Smooth muscle cell (in vitro differentiated cells): ENCODE measurements at regions not wholly inside any gene's neighbourhood (a gene's known extent, or its start where the extent isn't known, plus 50 kb on each side); places are given as distances from the start of the nearest gene placed in this dataset.
"Not testable (repeated sequence)": the region's sequence is repeated elsewhere in the genome, so short reads cannot be mapped to it uniquely, and the experiment has no call there.

Experiments used
- DNase-seq: peaks from one replicate; lab custom pipeline; 2025; ENCODE audit not compliant: unreplicated experiment; lab: John Stamatoyannopoulos, UW
- H2AFZ ChIP-seq: fragments of 200-600 bp; sonication (generic); 2 replicates; pipeline ENCODE4 v1.6.0; 2016; ENCODE audit warnings: antibody characterized with exemption, low read depth, mild to moderate bottlenecking
- H3F3A ChIP-seq: fragments of 200-600 bp; sonication (generic); 2 replicates; pipeline ENCODE4 v1.6.0; 2017; ENCODE audit warnings: antibody characterized with exemption, low read depth
- H3K27ac ChIP-seq: fragments of 200-600 bp; sonication (generic); 2 replicates; pipeline ENCODE4 v1.5.1; 2016; ENCODE audit warnings: low read depth, mild to moderate bottlenecking
- H3K27me3 ChIP-seq: fragments of 200-600 bp; sonication (generic); 2 replicates; pipeline ENCODE4 v1.6.1; 2016; ENCODE audit warnings: low read depth, mild to moderate bottlenecking
- H3K36me3 ChIP-seq: fragments of 200-600 bp; sonication (generic); 2 replicates; pipeline ENCODE4 v1.5.1; 2016; ENCODE audit warnings: low read depth
- H3K4me1 ChIP-seq: fragments of 200-600 bp; sonication (generic); 2 replicates; pipeline ENCODE4 v1.5.1; 2016; ENCODE audit warnings: low read depth
- H3K4me2 ChIP-seq: fragments of 200-600 bp; sonication (generic); 2 replicates; pipeline ENCODE4 v1.6.0; 2016; ENCODE audit warnings: mild to moderate bottlenecking
- H3K4me3 ChIP-seq: fragments of 200-600 bp; sonication (generic); 2 replicates; pipeline ENCODE4 v1.5.1; 2016; ENCODE audit warnings: mild to moderate bottlenecking
- H3K79me2 ChIP-seq: fragments of 200-600 bp; sonication (generic); 2 replicates; pipeline ENCODE4 v1.6.0; 2016; ENCODE audit warnings: low read depth, mild to moderate bottlenecking
- H3K9ac ChIP-seq: fragments of 200-600 bp; sonication (generic); 2 replicates; pipeline ENCODE4 v1.6.0; 2016; ENCODE audit warnings: low read depth
- H3K9me3 ChIP-seq: fragments of 200-600 bp; sonication (generic); replicated peaks from 2 replicates; pipeline ENCODE4 v1.5.1; 2016; ENCODE audit warnings: low read depth
- H4K20me1 ChIP-seq: fragments of 200-600 bp; sonication (generic); 2 replicates; pipeline ENCODE4 v1.6.0; 2016; ENCODE audit warnings: low read depth
- WGBS: methylation state at CpG from one replicate; pipeline ENCODE4 v1.1.7; 2016; ENCODE audit warnings: low lambda C conversion rate; 5-methylcytosine and 5-hydroxymethylcytosine counted together
- TF ChIP-seq, protein P1 (sequence below): fragments of 200-600 bp; sonication (generic); IDR thresholded peaks from 2 replicates; pipeline ENCODE4 v1.5.1; 2017; ENCODE audit warnings: borderline replicate concordance, mild to moderate bottlenecking, antibody characterized with exemption; ENCODE audit not compliant: insufficient read depth, poor library complexity, severe bottlenecking

DNA sequence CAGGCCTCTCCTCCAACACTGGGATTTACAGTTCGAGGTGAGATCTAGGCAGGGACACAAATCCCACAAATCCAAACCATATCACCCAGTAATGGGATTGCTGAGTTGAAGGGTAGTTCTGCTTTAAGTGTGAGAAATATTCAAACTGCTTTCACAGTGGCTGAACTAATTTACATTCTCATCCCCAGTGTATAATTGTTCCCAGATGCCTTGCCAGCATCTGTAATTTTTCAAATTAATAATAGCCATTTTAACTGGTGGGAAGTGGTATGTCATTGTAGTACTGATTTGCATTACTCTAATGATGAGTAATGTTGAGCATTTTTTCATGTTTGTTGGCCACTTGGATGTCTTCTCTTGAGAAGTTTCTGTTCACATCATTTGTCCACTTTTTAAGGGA, 592.8 kb upstream of the GRM3 start:
- no peak overlapping the region for H3K4me3 ChIP-seq
- TF ChIP-seq, protein P1, sequence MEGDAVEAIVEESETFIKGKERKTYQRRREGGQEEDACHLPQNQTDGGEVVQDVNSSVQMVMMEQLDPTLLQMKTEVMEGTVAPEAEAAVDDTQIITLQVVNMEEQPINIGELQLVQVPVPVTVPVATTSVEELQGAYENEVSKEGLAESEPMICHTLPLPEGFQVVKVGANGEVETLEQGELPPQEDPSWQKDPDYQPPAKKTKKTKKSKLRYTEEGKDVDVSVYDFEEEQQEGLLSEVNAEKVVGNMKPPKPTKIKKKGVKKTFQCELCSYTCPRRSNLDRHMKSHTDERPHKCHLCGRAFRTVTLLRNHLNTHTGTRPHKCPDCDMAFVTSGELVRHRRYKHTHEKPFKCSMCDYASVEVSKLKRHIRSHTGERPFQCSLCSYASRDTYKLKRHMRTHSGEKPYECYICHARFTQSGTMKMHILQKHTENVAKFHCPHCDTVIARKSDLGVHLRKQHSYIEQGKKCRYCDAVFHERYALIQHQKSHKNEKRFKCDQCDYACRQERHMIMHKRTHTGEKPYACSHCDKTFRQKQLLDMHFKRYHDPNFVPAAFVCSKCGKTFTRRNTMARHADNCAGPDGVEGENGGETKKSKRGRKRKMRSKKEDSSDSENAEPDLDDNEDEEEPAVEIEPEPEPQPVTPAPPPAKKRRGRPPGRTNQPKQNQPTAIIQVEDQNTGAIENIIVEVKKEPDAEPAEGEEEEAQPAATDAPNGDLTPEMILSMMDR, result no peak
- H2AFZ ChIP-seq, result no peak overlapping the region
- H3K27me3 ChIP-seq, result no peaks in the 10 kb centered on the region
- no peaks in the 10 kb centered on the region for H3F3A ChIP-seq
- H3K9ac ChIP-seq, result no peak overlapping the region
- H3K4me1 ChIP-seq, result no peaks in the 10 kb centered on the region
- no peak for DNase-seq
- no peaks in the 10 kb centered on the region for H4K20me1 ChIP-seq
- no peak overlapping the region for H3K4me2 ChIP-seq
- H3K79me2 ChIP-seq, result no peaks in the 10 kb centered on the region
- H3K27ac ChIP-seq, result no peak overlapping the region
- no peaks in the 10 kb centered on the region for H3K36me3 ChIP-seq
- H3K9me3 ChIP-seq, result no peaks in the 10 kb centered on the region
- WGBS, result 65% methylated on average over 1 of the region's 1 CpG

GRCh38 chr7:86049910-86050309, 593.8 kb upstream of the GRM3 start:
- DNase-seq, result no peak
- no peaks in the 10 kb centered on the region for H3K4me1 ChIP-seq
- no peak overlapping the region for H3K4me3 ChIP-seq

DNA sequence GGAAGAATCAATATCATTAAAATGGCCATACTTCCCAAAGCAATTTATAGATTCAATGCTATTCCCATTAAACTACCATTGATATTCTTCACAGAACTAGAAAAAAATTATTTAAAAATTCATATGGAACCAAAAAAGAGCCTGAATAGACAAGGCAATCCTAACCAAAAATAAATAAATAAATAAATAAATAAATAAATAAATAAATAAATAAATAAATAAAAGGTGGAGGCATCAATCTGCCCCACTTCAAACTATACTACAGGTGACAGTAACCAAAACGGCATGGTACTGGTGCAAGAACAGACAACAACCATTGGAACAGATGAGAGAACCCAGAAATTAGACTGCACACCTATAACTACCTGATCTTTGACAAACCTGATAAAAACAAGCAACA, 598.5 kb upstream of the GRM3 start:
- DNase-seq, H3F3A ChIP-seq, H3K4me2 ChIP-seq, H3K27me3 ChIP-seq, H3K27ac ChIP-seq, H3K9ac ChIP-seq, H4K20me1 ChIP-seq, H3K9me3 ChIP-seq, H3K79me2 ChIP-seq, H3K36me3 ChIP-seq, H3K4me1 ChIP-seq, H2AFZ ChIP-seq, H3K4me3 ChIP-seq: not testable (repeated sequence)
- 86% methylated on average over 1 of the region's 1 CpG for WGBS

More at GRCh38 chr7:86049910-86050309, 593.8 kb upstream of the GRM3 start:
- no peaks in the 10 kb centered on the region for H3K9me3 ChIP-seq
- no peaks in the 10 kb centered on the region for H3K79me2 ChIP-seq
- H3K36me3 ChIP-seq, result no peaks in the 10 kb centered on the region
- H3K27me3 ChIP-seq, result no peaks in the 10 kb centered on the region
- 81% methylated on average over 2 of the region's 2 CpGs for WGBS
- TF ChIP-seq, protein P1, result no peak
- H3F3A ChIP-seq, result no peaks in the 10 kb centered on the region
- H3K9ac ChIP-seq, result no peak overlapping the region
- no peak overlapping the region for H3K4me2 ChIP-seq
- H2AFZ ChIP-seq, result no peak overlapping the region
- H4K20me1 ChIP-seq, result no peaks in the 10 kb centered on the region
- H3K27ac ChIP-seq, result no peak overlapping the region

- no peaks in the 10 kb centered on the region for H3K4me1 ChIP-seq
- H4K20me1 ChIP-seq, result no peaks in the 10 kb centered on the region
- no peak overlapping the region for H3K4me3 ChIP-seq
- DNase-seq, result no peak
- no peak overlapping the region for H3K9ac ChIP-seq
- H3F3A ChIP-seq, result no peaks in the 10 kb centered on the region
- no peak overlapping the region for H3K4me2 ChIP-seq
- H3K27ac ChIP-seq, result no peak overlapping the region
- H2AFZ ChIP-seq, result no peak overlapping the region
- TF ChIP-seq, protein P1, result no peak
- H3K9me3 ChIP-seq, result no peaks in the 10 kb centered on the region
- H3K36me3 ChIP-seq, result no peaks in the 10 kb centered on the region
- no peaks in the 10 kb centered on the region for H3K79me2 ChIP-seq
- no peaks in the 10 kb centered on the region for H3K27me3 ChIP-seq
These were observed 617.9 kb upstream of the GRM3 start for GRCh38 chr7:86025807-86026206.
